Stimulated activated CD8-positive, alpha-beta memory T cell treated with anti-CD3 and anti-CD28 coated beads, Interleukin-2, amount 100 ng/mL, for 1 hour (primary cell): ENCODE measurements at regions not wholly inside any gene's neighbourhood (a gene's known extent, or its start where the extent isn't known, plus 50 kb on each side); places are given as distances from the start of the nearest gene placed in this dataset.

Experiments used
- DNase-seq, 2 donors: peaks; one replicate each; pipeline ENCODE4 v3.0.0-alpha.2; 2020; ENCODE audit warnings: low read depth in 2 of 2

DNA sequence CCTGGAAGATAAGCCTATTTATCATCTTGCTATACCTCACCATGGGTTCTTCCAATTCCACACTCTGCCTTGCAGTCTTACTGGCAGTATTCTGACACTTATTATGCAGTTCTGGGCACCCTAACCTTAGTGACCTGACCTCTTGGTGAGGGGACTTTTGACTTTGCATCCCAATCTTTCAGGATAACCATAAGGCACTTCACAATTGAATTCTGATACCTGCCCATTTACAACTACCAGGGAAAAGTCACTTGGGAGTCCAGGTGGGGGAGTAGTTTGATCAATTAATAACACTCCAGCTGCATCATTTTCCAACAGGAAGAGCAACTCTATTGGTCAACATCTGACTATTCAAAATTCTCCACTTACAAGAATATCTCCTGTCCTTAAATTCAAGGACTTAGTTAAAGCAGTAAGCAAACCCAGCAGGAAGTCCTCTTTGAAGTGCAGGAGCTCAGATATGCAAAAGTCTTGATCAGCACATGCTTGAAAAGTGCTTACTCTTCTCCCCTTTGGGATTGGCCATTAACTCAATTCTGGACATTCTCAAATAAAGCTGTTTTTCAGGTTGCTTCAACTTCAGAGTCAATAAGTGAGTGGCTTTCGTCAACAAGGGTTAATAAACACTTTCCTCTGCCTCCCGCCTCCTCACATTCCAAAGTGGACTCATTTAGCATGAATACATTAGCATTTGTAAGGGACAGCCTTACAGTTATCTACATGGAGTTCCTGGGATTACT lies 177.4 kb upstream of the NRIP1 start:
- no peak for DNase-seq

GRCh38 chr21:15242906-15243305 lies 178.1 kb upstream of the NRIP1 start:
- no peak for DNase-seq

- no peak for DNase-seq
Observed at GRCh38 chr21:15243406-15243805, 178.6 kb upstream of the NRIP1 start.

DNA sequence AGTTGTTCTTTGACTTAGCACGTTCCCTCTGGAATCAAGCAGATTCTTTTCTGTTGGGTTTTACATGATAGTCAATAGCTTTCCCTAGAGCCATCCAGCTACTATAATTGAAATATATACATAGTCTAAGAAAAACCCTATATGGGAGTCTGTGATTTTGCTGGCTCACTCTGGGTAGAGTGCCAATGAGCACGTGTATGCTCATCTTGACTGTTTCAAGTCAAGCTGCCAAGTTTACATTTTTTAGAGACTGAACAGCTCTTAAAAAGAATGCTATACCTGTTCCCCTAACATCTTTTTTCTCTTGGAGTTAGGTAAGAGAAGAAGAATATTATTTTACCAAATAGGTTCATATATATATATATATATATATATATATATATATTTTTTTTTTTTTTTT lies 182.8 kb upstream of the NRIP1 start:
- DNase-seq = no peak

DNA sequence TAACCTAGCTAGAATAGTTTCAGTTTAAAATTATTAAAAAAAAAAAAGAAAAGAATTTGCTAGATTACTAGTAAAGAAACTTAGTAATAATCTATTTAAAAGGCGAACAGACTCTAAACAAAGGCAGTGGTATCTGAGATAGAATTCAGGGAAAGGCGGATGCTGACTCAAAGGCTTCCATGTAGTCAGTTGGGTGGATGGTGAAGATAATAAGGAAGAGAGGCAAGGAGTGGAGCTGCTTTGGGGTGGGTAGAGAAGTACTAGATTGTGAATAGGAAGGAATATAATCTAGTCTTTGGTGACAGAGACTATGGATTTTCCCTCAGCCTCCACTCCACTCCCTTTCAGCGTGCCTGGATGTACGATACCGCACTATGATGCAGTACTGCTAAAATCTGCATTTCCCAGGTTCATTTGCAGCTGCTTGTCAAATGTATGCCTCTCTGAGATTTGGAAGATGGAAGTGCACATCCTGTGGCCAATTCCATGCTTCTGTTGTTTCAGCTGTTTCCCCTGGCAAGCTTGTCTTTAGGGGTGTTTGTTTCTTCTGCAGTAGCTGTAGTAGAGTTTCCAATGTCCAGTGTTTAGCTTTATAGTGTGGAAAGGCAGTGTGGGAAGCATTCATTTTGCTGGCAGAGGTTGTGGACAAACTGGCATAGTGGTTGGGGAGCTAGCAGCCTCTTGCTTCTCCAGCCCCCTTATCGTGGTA lies 184.6 kb upstream of the NRIP1 start:
- no peak for DNase-seq

- DNase-seq = no peak
Observed at GRCh38 chr21:15250384-15250783, 185.6 kb upstream of the NRIP1 start.

GRCh38 chr21:15252431-15252830 lies 187.6 kb upstream of the NRIP1 start:
- no peak for DNase-seq

DNA sequence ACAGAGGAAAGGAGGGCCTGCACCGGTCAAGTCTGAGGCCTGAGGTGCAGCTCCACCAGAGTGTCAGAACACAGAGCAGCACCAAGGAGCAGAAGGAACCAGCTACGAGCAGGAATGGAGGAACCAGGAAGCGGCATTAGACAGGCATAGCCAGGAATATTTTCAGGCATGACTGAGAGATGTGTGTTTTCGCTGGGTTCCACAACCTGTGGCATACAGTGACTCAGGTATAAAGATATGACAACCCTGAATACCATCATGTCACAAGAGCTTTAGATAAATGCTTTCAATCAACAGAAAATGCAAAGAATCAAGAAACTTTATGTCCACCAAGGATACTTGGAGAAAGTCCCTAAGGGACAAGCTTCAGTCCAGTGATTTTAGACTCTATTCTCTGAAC lies 189.3 kb upstream of the NRIP1 start:
- DNase-seq = no peak

DNA sequence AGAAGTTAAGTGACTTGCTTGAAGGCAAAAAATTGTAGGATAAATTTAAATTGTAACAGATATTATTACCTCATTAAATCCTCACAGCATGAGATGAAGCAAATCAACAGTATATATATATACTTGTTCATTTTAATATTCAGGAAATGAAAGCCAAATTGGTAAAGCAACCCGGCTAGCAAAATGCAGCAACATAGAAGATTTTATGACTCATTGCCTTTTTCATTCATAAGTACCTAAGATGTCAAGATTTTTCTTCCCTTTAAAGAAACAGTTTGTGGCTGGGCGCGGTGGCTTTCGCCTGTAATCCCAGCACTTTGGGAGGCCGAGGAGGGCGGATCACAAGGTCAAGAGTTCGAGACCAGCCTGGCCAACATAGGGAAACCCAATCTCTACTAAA lies 190.5 kb upstream of the NRIP1 start:
- no peak for DNase-seq

- no peak for DNase-seq
Observed at GRCh38 chr21:15255763-15256162, 191.0 kb upstream of the NRIP1 start.

DNA sequence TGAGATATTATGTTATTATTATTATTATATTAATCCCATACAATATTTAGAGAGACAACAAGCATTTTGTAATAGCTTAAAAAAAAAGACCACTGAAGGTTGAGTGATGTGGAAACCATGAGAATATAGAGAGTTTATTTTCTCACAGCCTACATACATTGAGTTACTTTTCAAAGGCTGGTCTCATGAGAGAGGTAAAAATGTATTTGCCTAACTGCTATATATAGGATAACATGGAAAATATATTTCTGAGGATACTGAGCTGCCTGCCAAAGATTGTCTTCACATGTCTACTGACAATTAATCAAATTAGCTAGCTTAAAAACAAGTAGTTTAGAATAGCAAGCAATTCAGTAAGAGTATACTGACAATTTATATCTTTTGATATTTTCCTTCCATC lies 192.2 kb upstream of the NRIP1 start:
- no peak for DNase-seq

GRCh38 chr21:15257646-15258045 lies 192.8 kb upstream of the NRIP1 start:
- no peak for DNase-seq

GRCh38 chr21:15259824-15260223 lies 195.0 kb upstream of the NRIP1 start:
- no peak for DNase-seq

- DNase-seq = no peak
Observed at GRCh38 chr21:15260604-15261003, 195.8 kb upstream of the NRIP1 start.

- DNase-seq = no peak
Observed at GRCh38 chr21:15264084-15264665, 199.4 kb upstream of the NRIP1 start.

DNA sequence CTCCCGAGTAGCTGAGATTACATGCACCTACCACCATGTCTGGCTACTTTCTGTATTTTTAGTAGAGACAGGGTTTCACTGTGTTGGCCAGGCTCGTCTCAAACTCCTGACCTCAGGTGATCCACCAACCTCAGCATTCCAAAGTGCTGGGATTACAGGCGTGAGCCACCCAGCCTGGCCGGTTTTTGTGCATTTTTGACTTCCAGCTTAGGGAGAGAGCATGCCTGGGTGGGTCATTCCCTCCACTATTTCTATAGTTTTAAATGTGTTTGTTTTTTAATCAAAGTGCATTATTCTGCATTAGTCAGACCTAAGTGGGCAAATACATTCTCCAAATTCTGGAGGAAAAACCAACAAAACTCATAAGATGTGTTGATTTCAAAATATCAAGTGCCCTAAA lies 207.4 kb upstream of the NRIP1 start:
- no peak for DNase-seq

DNA sequence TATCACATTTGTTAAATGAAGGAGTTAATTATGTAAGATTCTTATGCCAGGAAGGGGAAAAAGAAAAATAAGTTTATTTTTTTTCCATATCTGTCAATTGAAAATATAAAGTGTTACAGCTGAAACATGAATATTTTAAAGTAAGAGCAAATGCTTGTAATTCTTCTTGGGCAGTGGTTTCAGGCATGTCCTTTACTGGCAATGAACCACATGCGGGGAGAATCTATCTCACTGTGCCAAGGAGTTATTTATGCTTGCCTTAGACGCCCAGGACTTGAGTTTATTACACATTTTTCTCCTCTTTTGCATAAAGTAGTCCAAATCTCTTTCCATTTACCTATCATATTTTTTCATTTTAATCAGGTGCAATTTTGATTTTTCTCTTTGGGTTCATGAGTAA lies 207.8 kb upstream of the NRIP1 start:
- DNase-seq = no peak

- no peak for DNase-seq
Observed at GRCh38 chr21:15273244-15273643, 208.4 kb upstream of the NRIP1 start.

DNA sequence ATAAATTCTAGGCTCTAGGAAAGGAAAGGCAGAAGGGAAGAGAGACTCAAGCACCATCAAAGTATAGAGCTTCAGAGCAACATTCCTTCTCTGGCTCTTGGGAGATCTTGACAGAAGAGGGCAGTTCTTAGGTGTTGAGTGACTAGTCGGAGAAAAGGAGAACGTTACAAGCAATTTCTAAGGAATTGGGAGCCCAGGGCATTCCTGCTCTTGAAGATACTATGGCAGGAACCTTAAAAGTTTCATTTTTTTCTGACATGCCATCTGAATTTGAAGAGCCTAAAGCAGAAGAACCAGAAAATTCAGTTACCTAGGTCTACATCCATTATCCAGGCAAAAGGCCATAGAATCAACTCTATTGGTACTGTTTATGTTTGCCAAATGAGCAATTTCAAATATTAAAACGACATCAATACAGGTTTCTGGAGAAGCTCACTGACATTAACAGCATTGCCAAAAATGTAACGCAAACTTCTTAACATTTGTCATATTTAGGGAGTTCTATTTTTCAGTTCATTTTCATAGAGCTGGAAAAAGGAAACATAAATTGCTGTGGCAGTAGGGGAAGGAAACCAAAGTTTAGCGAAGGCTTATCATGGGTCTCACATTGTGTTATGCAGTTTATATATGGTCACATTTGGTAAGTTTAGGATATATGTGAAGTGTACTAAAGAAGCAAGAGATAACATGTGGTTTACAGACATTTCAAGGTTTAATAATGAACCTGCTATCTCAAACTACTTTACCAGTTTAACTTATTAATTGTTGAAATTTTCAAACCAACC lies 210.1 kb upstream of the NRIP1 start:
- no peak for DNase-seq

- no peak for DNase-seq
Observed at GRCh38 chr21:15275615-15276235, 210.9 kb upstream of the NRIP1 start.

GRCh38 chr21:15276243-15276642 lies 211.4 kb upstream of the NRIP1 start:
- no peak for DNase-seq

- no peak for DNase-seq
Observed at GRCh38 chr21:15277466-15277865, 212.7 kb upstream of the NRIP1 start.
